Esophagus muscularis mucosa (tissue), 4 donors: ENCODE measurements at regions not wholly inside any gene's neighbourhood (a gene's known extent, or its start where the extent isn't known, plus 50 kb on each side); places are given as distances from the start of the nearest gene placed in this dataset.

Source experiments
- DNase-seq: peaks from one replicate; pipeline ENCODE4 v3.0.0-alpha.2; 2017; ENCODE audit errors: extremely low spot score
- H3K27ac ChIP-seq, 4 donors: fragments of 200-600 bp; sonication (generic); replicated peaks in 1 of 4; 1 replicate in 3 of 4; 2 replicates in 1 of 4; pipeline ENCODE4 v1.5.1; 2016 to 2019; ENCODE audit warnings: mild to moderate bottlenecking in 1 of 4
- H3K27me3 ChIP-seq, 4 donors: fragments of 200-600 bp; sonication (generic); one replicate each; pipeline versions ENCODE4 v1.5.1 to v1.6.0; 2016 to 2019
- H3K36me3 ChIP-seq, 4 donors: fragments of 200-600 bp; sonication (generic); one replicate each; pipeline ENCODE4 v1.5.1; 2016 to 2019
- H3K4me1 ChIP-seq, 4 donors: fragments of 200-600 bp; sonication (generic); one replicate each; pipeline ENCODE4 v1.5.1; 2016 to 2019
- H3K4me3 ChIP-seq, 4 donors: fragments of 200-600 bp; sonication (generic); 1 replicate in 2 of 4; 2 replicates in 2 of 4; pipeline ENCODE4 v1.5.1; 2016 to 2019; ENCODE audit warnings: mild to moderate bottlenecking in 4 of 4, moderate library complexity in 1 of 4
- H3K9me3 ChIP-seq, 4 donors: fragments of 200-600 bp; sonication (generic); 1 replicate in 3 of 4; 2 replicates in 1 of 4; pipeline ENCODE4 v1.5.1; 2016 to 2019
- EP300 ChIP-seq: sonication (generic); formaldehyde crosslinking; IDR thresholded peaks from one replicate; pipeline ENCODE4 v1.6.1; 2017; ENCODE audit warnings: antibody characterized with exemption
- POLR2A ChIP-seq: fragments of 450-650 bp; IDR thresholded peaks from one replicate; pipeline ENCODE4 v1.6.1; 2017; ENCODE audit warnings: antibody characterized with exemption, moderate library complexity, mild to moderate bottlenecking, low read depth
- POLR2AphosphoS5 ChIP-seq, 2 donors: sonication (generic); formaldehyde crosslinking; IDR thresholded peaks; one replicate each; pipeline ENCODE4 v1.6.1; 2017; ENCODE audit warnings: antibody characterized with exemption in 2 of 2
- WGBS: methylation state at CpG from one replicate; pipeline ENCODE4 v1.1.5; 2018; 5-methylcytosine and 5-hydroxymethylcytosine counted together
- intact Hi-C: fragments of 100-400 bp; cut with DNase I; formaldehyde crosslinking; loops from one replicate; pipeline ENCODE4 v1.15.1; 2023
- TF ChIP-seq, protein P1 (sequence below), 3 experiments: fragments of 200-600 bp in 2 of 3; fragments of 450-650 bp in 1 of 3; sonication (generic) in 2 of 3; IDR thresholded peaks; one replicate each; pipeline ENCODE4 v1.5.1; 2017 to 2019; ENCODE audit warnings: antibody characterized with exemption in 3 of 3, mild to moderate bottlenecking in 2 of 3, moderate library complexity in 1 of 3

DNA sequence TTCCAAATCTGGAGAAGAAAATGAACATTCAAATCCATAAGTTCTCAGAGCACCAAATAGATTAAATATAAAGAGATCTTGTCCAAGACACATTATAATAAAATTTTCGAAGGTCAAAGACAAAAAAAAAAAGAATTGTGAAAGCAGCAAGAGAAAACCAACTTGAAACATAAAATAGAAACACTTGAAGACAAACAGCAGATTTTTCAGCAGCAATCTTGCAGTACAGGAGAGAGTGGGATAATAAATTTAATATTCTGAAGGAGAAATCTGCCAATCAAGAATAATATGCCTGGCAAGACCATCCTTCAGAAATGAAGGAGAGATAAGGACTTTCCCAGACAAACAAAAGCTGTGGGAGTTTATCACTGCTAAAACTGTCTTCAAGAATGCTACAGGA lies 150.5 kb upstream of the COL8A1 start:
- H3K4me1 ChIP-seq, result no peaks in the 10 kb centered on the region
- intact Hi-C loops, result no loop called here
- no peak for DNase-seq
- peaks cover 0 to 18% (median 11%) of the 10 kb centered on the region in 4 donors for H3K9me3 ChIP-seq
- H3K36me3 ChIP-seq, result no peaks in the 10 kb centered on the region
- TF ChIP-seq, protein P1, sequence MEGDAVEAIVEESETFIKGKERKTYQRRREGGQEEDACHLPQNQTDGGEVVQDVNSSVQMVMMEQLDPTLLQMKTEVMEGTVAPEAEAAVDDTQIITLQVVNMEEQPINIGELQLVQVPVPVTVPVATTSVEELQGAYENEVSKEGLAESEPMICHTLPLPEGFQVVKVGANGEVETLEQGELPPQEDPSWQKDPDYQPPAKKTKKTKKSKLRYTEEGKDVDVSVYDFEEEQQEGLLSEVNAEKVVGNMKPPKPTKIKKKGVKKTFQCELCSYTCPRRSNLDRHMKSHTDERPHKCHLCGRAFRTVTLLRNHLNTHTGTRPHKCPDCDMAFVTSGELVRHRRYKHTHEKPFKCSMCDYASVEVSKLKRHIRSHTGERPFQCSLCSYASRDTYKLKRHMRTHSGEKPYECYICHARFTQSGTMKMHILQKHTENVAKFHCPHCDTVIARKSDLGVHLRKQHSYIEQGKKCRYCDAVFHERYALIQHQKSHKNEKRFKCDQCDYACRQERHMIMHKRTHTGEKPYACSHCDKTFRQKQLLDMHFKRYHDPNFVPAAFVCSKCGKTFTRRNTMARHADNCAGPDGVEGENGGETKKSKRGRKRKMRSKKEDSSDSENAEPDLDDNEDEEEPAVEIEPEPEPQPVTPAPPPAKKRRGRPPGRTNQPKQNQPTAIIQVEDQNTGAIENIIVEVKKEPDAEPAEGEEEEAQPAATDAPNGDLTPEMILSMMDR (IDR thresholded peaks at IDR 0.05), result no peak
- TF ChIP-seq POLR2AphosphoS5 (IDR thresholded peaks at IDR 0.05) (no peak), EP300 (no peak), POLR2A (no peak)
- H3K27ac ChIP-seq, result no peak overlapping the region
- H3K27me3 ChIP-seq, result no peaks in the 10 kb centered on the region
- H3K4me3 ChIP-seq, result no peak overlapping the region
- WGBS, result 78% methylated on average over 1 of the region's 1 CpG

DNA sequence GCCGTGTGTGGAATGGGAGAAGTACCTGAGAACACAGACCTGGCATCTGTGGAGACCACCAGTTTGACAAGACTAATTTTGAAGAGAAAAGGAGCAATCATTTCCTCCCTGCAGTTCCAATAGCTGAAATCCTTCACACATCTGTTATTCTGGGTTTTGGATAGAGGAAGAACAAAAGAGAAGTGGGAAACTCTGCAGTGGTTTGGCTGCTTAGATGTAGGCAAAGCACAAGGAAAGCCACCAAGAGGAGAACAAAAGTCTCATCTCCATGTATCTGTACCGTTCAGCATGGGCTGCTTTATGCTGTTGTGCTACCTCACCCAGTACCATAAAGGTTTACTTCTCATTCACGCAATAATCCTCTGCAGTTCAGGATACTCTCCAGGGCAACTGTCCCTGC lies 153.1 kb upstream of the COL8A1 start:
- Histone ChIP-seq H3K27me3 (no peaks in the 10 kb centered on the region), H3K27ac (no peak overlapping the region), H3K4me3 (no peak overlapping the region), H3K9me3 (peaks cover 0 to 13% (median 10%) of the 10 kb centered on the region in 4 donors), H3K4me1 (no peaks in the 10 kb centered on the region), H3K36me3 (no peaks in the 10 kb centered on the region)
- intact Hi-C loops, result no loop called here
- WGBS, result 84% methylated on average over 3 of the region's 3 CpGs
- no peak for DNase-seq
- TF ChIP-seq POLR2A (no peak), POLR2AphosphoS5 (IDR thresholded peaks at IDR 0.05) (no peak), EP300 (no peak)
- TF ChIP-seq, protein P1 (IDR thresholded peaks at IDR 0.05), result no peak

DNA sequence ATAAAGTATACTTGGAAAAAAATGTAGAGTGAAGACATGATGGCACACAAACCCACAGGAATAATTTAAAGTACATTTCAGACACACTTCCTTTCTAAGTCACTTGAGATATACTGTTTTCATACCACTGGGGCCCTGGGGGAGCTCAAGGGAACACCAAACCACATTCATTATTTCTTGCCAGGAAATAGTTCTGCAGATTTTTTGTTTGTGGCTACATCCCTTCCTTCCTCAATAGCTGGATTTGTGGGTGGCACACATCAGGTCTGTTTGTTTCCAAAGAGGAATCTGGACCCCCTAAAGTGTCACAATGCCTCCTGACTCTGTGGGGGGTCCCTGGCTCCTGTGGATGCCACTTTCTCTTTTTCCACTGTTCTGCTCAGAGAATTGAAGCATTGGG lies 153.5 kb upstream of the COL8A1 start:
- TF ChIP-seq POLR2AphosphoS5 (IDR thresholded peaks at IDR 0.05) (no peak), POLR2A (no peak), EP300 (no peak)
- TF ChIP-seq, protein P1 (IDR thresholded peaks at IDR 0.05), result no peak
- intact Hi-C loops, result no loop called here
- no peak for DNase-seq
- no peak overlapping the region for H3K27ac ChIP-seq
- peaks cover 0 to 13% (median 8%) of the 10 kb centered on the region in 4 donors for H3K9me3 ChIP-seq
- no peak overlapping the region for H3K4me3 ChIP-seq
- no peaks in the 10 kb centered on the region for H3K36me3 ChIP-seq
- no peaks in the 10 kb centered on the region for H3K4me1 ChIP-seq
- no peaks in the 10 kb centered on the region for H3K27me3 ChIP-seq

DNA sequence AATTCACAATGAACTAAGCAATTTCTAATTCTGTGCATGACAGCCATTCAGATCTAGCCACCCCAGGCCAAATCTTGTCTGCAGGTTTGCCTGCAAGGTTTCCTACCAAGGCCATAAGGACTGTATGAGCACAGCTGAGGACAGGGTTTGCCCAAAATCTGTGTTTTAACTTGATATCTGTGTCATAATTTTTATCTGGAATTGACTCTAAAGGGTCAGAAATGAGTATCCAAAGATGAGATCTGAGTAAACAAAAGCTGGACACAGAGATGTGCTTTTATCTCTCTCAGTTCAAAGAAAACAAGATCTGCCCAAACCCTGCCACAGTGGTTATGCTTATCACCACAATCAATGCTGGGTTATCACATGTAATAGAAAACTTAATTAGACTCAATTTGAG lies 154.6 kb upstream of the COL8A1 start:
- no peaks in the 10 kb centered on the region for H3K27me3 ChIP-seq
- H3K36me3 ChIP-seq, result no peaks in the 10 kb centered on the region
- TF ChIP-seq POLR2A, result no peak
- TF ChIP-seq, protein P1 (IDR thresholded peaks at IDR 0.05), result no peak
- TF ChIP-seq POLR2AphosphoS5 (IDR thresholded peaks at IDR 0.05), result no peak
- no peak for TF ChIP-seq EP300
- no peak overlapping the region for H3K4me3 ChIP-seq
- H3K4me1 ChIP-seq, result no peaks in the 10 kb centered on the region
- intact Hi-C loops, result no loop called here
- no peak overlapping the region for H3K27ac ChIP-seq
- H3K9me3 ChIP-seq, result peaks cover 0 to 13% (median 4%) of the 10 kb centered on the region in 4 donors
- no peak for DNase-seq

DNA sequence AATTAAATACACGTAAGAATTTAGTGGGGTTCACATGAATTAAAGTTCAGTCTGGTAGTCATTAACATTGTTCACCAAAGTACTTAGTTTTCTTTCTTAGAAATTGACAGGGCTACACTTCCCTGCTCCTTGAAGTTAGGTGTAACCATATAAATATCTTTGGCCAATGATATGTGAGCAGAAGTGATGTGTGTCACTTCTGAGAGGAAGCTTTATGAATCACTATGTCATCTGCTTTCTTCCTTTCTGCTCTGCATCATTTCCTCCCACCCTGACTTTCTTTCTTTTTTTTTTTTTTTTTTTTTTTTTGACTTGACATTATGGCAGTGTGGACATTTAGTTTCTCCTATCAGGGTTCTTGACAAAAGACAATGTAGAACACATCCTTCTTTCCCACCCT lies 156.2 kb upstream of the COL8A1 start:
- no peak for DNase-seq
- H3K36me3 ChIP-seq, result no peaks in the 10 kb centered on the region
- H3K4me1 ChIP-seq, result no peaks in the 10 kb centered on the region
- TF ChIP-seq, protein P1 (IDR thresholded peaks at IDR 0.05), result no peak
- TF ChIP-seq POLR2A, result no peak
- no peak for TF ChIP-seq POLR2AphosphoS5 (IDR thresholded peaks at IDR 0.05)
- no peak for TF ChIP-seq EP300
- H3K27ac ChIP-seq, result no peak overlapping the region
- peaks cover 0 to 7% (median 3%) of the 10 kb centered on the region in 4 donors for H3K9me3 ChIP-seq
- intact Hi-C loops, result no loop called here
- no peaks in the 10 kb centered on the region for H3K27me3 ChIP-seq
- no peak overlapping the region for H3K4me3 ChIP-seq
- 89% methylated on average over 1 of the region's 1 CpG for WGBS
